PC-9 (cell line): ENCODE measurements at regions not wholly inside any gene's neighbourhood (a gene's known extent, or its start where the extent isn't known, plus 50 kb on each side); places are given as distances from the start of the nearest gene placed in this dataset.

Experiments
- CTCF ChIP-seq: fragments of 200-600 bp; sonication (generic); conservative IDR thresholded peaks from 2 replicates; pipeline ENCODE4 v1.6.1; 2017; ENCODE audit warnings: mixed run types, antibody characterized with exemption, mild to moderate bottlenecking, moderate library complexity
- EZH2 ChIP-seq: fragments of 200-600 bp; sonication (generic); IDR thresholded peaks from 2 replicates; pipeline ENCODE4 v1.8.0; 2017; ENCODE audit warnings: antibody characterized with exemption, low read depth

GRCh38 chr6:168214586-168215104 lies 104.9 kb downstream of the DACT2 start:
- TF ChIP-seq CTCF (no peak), EZH2 (no peak)
